HG03439 (cell line): ENCODE measurements at regions not wholly inside any gene's neighbourhood (a gene's known extent, or its start where the extent isn't known, plus 50 kb on each side); places are given as distances from the start of the nearest gene placed in this dataset.

Experiments
- ATAC-seq: cut with Tn5 transposase; IDR thresholded peaks from one replicate; pipeline ENCODE4 v1.9.1; 2021; ENCODE audit warnings: mild to moderate bottlenecking, moderate library complexity; ENCODE audit not compliant: unreplicated experiment

DNA sequence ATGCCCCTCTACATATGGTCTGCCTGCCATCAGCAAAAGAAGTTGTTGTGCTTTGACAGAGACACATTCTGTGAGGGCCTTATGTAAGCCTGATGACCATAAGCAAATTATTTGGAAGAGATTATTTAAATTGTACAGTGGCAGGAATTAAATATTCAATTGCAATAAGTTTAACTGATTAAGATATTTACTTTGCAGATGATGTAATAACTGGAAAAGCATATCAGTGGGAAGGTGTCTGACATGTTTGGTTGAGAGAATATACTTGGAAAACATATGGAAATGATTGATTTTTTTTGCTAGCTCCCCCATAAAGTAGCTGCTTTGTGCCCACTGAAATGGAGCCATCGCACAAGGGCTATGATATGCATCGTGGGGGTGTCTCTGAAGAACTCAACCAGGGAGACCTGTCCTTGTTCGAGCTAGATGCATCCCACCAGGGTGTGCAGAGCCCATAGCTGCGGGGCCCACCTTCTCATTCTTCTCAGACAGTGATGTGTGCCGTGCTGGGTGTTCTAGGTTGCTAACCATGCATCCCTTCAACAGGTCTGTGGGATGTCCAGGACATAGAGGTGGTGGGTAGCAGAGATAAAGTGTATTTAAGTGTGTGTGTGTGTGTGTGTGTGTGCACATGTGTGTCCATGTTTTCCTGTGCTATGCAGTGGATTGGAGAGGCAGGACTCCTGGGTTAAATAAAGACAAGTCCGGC is 90.4 kb upstream of the PARD3B start:
- ATAC-seq, result no peak

DNA sequence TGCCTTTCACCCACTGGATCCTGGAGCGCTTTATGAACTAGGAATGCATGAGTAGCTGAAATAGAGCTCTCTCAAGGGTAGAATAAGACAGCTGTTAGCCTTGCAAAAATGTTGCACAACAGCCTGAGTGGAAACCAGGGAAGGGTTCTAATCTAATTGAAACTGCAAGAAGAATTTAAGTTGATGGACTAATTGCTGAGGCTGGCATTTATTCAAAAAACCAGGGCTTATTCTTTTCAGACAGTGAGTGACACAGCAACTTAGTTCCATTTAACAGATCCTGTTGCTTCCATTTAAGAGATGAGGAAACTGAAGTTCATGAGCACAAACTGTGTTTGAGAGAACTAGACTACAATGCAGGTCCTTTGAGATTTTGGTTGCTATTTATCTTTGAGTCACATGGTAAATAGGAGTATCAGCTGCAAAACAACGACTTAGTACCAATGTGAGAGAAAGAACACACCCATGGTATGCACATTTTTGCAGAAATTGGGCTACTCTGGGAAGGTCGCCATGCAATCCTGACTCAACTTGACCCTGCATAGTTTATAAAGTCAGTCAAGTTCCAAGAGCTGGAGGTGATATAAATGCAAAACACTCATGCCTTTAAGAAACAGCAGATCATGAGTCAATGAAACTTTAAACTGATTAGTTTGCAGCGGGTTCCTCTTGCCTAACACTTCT is 76.4 kb upstream of the PARD3B start:
- no peak for ATAC-seq

DNA sequence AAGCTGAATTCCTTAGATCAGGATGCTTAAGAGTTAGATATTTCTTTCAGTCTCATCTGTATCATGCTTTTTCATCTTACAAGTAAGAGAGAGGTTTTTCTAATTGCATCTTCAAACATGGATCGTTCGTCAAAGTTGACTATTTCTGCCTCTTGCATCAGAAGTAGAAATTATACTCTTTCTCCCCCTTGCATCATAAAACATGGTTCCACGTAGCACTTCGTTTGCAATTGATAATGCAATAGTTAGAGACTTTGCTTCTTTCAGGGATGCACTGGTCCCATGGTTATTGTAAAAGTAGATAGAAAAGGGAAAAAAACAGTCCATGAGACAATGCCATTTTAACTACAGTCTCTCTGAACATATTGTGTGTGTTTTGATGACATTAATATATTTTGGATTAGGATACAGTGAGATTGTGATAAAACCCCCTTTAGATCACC is 75.1 kb upstream of the PARD3B start:
- ATAC-seq, result no peak

DNA sequence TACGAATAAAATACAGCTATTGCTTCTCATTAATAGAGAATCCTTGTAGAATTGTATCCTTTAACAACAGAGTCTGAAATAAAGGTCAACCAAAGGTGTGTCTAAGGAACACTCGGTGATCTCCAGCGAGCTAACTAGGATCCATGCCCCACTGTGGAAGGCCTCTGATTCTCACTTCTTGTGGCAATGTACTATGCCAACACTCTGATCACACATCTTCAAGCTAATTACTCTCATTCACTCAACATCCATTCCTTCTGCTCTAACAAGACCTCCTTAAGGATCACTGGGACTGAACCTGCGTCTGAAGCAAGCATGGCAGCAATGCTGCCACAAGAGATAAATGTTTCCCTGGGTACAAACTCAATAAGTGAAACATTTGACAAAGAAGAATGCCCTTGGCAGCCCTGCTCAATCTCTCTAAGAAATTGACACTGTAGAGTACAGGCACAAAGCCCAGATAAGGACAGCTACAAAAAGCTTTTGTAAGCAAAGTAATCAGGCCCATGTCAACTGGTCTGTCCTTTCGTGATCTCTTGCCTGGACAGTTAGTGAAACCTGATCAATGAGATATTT is 74.6 kb upstream of the PARD3B start:
- no peak for ATAC-seq

DNA sequence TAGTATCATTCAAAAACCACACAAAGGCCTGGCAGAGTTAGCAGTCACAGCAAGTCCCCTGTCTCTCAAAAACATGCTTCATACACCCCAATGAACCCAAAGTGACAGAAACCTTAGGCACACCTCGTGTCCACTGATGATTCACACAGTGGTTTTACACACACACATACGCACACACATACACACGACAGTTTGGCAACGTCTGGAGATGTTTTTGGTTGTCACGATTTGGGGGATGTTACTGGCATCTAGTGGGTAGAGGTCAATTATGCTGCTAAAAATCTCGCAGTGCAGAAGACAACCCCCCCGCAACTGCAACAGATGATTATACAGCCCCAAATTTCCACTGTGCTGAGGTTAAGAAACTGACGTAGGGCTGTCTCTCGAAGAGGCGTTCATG is 72.9 kb upstream of the PARD3B start:
- ATAC-seq, result no peak

DNA sequence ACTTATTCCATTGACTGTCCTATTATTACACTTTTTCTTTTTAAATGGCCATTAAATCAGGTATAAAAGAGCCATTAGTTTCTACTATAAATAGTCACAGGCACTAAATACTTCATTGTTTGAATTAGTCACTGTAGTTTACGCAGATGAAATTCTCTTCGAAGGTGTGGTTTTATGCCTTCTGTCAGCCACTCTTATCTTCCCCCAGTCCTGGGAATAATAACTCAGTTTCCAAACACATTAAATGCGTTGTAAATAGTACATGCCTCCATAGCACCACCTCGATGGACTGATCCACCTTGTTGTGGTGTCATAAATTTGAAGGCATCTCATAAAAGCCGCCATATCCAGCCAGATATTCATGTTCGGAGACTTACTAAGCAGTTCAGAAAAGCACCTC is 72.1 kb upstream of the PARD3B start:
- no peak for ATAC-seq

DNA sequence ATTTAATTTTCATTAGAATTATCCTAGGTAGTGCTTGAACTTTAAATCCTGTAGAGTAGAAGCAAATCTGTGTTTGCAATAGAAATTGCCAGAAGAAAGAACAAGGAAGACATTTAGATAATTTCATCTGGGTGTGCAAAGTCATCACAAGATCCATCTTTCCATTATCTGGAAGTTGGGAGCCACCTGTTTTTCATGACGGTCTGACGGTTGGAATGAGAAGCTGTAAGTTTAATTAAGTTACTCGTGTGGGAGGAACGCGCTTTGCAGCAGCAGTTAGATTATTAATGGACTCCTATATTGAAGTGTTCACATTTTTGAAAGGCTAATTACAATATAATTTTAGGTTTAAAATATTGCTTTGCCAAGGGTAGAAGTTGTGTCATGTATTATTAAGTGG is 69.9 kb upstream of the PARD3B start:
- no peak for ATAC-seq

DNA sequence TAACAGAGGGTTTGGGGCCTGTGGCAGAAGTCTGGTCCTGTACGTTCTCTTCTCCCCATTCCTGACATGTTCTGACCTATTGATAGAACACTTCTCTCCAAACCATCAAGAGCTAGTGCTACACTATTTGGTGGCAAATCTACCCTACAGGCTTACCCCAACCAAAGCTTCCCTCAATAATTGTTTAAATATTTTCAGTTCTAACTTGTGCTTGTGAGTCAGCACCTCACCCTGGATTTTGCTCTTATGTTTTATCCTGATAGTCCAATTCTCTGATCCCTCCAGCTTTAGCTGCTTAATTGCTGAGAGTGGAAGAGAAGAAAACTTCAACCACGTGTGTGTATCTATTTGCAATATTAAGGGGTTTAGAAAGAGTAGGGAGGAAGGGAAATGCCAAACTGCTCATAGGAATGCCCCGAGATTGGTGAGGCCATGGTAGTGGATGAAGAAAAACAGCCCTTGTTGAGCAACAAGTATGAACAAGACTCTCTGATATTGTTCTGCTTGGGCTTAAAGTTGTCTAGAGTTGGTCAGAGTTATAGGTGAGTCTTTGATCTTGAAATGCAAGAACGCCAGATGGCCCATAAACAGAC is 67.8 kb upstream of the PARD3B start:
- no peak for ATAC-seq

DNA sequence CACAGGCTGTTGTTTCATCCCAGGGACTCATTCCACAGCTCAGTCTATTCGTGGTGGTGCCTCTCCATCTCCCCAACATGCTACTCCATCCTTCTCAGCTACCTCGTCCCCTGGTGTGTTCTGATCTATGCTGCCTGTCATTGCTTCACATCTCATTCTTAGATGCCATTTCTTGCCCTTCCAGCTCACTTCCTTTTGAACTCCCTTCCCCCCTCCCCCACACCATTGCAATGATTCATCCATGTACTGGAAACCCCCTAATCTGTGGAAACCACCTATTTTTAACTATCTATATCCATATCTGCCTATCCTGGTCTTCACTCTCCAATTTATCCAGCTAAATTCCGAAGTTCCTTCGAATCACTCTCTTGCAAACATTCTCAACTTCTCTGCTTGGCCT is 65.7 kb upstream of the PARD3B start:
- no peak for ATAC-seq

DNA sequence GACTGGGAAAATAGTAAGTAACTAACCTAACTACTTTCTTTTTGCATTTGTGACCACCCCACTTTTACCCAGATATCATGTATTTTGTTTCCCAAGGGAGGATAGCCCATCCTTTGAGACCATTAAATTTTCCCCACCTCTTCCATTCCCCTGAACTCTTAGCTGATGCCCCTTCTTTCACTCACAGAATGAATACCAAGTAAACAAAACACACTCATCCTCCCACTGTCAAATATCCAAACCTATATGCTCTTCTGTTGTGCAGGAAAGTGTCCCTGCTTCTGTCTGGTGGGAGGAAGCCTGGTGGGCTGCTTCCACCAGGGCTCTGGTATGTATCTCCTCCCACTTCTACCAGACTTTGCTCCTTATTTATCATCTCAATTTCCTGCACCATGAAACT is 64.6 kb upstream of the PARD3B start:
- no peak for ATAC-seq

DNA sequence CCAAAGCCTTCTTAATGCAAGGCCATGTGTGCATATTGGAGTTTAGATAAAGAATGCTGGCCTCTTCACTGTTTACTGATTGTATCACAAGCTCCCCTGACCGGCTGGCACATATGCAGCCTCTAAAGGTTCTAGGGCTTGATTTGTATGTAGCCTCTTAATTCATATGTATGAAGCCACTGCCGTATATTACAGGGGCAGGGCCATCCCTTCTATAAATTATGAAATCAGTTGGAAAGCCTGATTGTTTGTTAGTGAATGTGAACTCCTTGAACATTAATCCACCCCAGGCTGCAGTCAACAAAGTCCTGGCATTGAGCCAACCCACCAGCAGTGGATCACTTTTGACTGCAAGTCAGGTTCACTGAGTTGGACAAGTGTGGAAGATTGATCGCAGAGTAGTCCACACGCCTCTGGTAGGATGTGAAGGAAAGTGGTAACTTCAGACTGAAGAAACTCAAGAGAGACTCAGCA is 61.6 kb upstream of the PARD3B start:
- no peak for ATAC-seq

DNA sequence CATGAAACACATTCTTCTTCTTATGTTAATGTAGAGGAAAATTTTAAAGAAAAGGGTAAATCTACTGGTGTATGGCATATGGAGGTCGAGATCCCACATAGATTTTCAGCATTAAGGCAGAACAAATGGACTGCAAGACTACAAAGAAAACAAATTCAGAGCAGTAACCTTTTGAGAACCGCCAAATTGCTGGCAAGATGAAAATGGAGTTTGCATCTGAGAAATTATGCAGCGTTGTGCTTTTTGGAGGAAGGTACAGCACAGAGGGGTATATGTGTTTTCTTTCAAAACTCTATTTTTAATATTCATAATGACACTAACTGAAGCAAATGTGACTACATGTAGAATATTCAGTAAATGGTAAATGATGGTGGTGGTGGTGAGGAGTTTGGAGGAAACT is 59.0 kb upstream of the PARD3B start:
- ATAC-seq, result no peak

DNA sequence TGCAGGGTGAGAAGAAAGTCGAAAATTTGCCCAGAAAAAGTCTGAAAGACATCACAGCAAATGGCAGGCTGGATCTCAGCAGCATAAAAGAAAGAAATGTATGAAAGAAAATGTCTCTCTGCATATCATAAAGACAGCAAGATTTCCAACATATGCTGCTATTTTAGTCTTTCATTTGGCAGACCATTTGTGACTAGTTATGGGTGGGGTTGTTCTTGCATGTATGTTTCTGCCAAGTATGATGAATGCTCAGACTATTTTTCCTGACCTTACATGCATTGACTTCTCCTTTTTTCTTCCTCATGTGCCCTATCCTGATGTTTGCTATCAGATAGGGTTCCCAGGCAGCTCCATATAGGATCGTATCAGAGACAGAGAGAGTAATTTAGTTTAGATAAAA is 58.5 kb upstream of the PARD3B start:
- no peak for ATAC-seq

DNA sequence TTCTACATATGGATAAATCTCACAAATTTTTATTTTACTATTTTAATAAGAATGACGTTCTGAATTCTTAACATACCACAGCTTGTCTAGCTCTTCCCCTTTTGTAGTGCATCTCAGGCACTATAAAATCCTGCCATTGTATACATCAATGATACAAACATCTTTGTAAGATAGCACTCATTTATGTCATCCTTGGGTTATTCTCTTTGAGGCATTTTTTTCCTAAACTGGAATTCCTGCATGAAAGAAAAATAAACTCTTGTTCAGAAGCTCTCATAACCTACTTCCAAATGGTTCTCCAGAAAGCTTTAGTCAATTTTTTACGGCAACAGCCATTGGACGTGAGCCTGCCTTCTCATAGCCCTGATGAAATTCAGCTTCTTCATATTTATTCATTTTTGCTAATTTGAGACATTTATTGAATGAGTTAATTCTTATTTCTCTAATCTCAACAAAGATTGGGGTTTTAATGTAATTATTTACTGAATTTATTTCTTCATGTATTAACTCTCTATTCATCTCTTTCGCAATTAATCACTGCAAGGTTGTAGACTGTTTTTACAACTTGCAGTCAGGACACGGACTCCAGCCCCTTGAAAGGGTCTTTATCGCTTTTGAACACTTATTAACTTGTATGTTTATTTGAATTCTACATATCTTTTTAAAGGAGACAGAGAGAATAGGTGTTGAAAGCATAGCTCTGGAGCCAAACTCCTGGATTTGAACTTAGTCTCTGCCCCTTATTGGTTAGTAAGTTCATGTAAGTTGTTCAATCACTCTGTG is 57.6 kb upstream of the PARD3B start:
- no peak for ATAC-seq

DNA sequence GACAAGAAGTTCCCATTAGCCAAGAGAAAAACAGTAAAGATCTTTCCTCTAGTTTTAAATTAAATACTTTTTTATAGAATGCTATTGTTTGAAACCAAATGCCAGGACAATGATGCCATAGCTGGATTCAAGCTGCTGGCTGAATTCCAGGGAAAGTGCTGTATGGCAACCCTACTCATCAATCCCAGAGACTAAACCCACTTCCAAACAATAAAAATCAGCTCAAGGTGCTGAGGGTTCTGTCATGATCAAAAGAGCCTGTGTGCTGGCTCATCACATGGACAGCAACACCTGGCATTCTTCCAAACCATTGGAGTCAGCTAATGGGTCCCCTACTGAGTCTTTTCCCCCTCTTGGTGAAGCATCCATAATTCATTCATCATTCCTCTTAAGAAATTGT is 53.7 kb upstream of the PARD3B start:
- ATAC-seq, result no peak

DNA sequence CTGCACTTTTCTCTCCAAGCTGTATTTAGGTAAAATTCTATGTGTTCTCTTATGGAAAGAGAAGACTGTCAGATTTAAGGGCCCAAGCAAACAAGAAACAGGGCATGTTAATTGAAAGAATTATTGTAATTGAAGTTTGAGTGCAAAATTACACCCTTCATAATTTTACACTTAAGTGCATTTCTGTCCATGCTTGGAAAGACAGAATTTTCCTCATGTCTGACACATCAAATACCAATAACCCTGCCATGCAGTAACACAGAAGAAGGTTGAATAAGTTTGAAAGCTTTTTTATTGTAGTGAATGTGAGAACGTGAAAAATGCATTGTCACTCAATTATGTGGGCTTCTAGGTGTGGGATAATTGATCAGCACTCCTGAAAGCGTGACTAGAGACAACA is 52.9 kb upstream of the PARD3B start:
- ATAC-seq, result no peak

DNA sequence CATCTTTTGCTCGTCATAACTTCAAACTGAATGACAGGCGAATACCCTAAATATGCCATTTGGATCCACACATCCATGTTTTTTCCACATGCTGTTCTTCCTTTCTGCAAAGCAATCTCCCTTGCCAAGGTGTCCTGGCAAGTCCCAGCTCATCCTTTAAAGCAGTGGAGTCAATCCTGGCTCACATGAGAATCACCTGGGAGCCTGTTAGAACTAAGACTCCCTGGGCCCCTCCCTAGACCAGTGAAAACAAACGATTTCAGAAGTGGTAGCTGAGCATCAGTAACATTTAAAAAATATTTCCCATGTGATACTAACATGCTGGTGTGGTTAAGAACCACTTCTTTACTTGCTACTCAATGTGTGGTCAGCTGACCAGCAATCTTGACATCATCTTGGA is 50.6 kb upstream of the PARD3B start:
- no peak for ATAC-seq

DNA sequence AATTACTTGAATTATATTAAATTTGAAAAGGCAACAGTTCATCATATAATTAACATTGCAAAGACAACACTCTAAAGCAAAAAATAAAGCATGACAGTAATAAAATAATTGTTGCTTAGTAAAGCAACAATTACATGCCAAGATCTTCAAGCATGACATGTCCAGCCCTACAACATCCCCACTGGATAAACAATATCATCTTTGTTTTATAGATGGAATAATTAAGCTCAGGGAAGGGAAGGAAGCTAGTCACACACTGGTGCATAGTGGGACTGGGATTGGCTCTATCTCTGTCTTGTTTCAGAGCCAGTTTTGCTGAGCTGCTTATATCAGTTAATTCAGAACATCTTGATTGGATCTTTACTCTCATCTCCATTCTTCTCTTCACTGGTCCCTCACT is 49.9 kb upstream of the PARD3B start:
- no peak for ATAC-seq
